HepG2 (cell line): ENCODE measurements at regions not wholly inside any gene's neighbourhood (a gene's known extent, or its start where the extent isn't known, plus 50 kb on each side); places are given as distances from the start of the nearest gene placed in this dataset.

Experiments
- ATAC-seq: fragments of 200-7000 bp; cut with Tn5 transposase; 3 replicates; pipeline ENCODE4 v1.9.1; 2020; ENCODE audit warnings: mild to moderate bottlenecking, moderate library complexity
- BruUV-seq: library from RNA; stranded (reverse); fragments of 400-500 nt; replicated peaks from 2 replicates; lab custom pipeline; 2021; lab: Mats Ljungman, UMichigan
- CTCF ChIA-PET: fragments of 300-600 bp; formaldehyde crosslinking; extraction: SDS; loops from one replicate; lab custom pipeline; 2021; ENCODE audit warnings: low total read pairs, inconsistent platforms, low intra/inter-chr PET ratio; lab: Yijun Ruan, JAX
- POLR2A ChIA-PET: fragments of 350-600 bp; sonication (Branson Sonifier 250); formaldehyde crosslinking; loops from one replicate; lab custom pipeline; 2020; ENCODE audit warnings: antibody characterized with exemption, inconsistent platforms; lab: Yijun Ruan, JAX
- DNase-seq: peaks from one replicate; pipeline ENCODE4 v3.0.0-alpha.2; 2015; ENCODE audit warnings: low spot score
- FAIRE-seq: peaks from 3 replicates; lab custom pipeline; 2011; peaks lifted over from hg19 to GRCh38; lab: Jason Lieb, UNC
- H2AFZ ChIP-seq: one replicate; pipeline ENCODE4 v1.6.1; 2011; ENCODE audit warnings: low read length, inconsistent platforms
- H3K27ac ChIP-seq: fragments of 300-600 bp; 3 replicates; pipeline ENCODE4 v1.8.0; 2011; ENCODE audit warnings: mixed run types, mild to moderate bottlenecking, mixed read lengths, low read length, inconsistent platforms; ENCODE audit not compliant: insufficient read depth; ENCODE audit errors: extremely low read length
- H3K27me3 ChIP-seq, 2 experiments: fragments of 200-600 bp in 1 of 2; 2 replicates in 1 of 2; 3 replicates in 1 of 2; pipeline versions ENCODE4 v1.6.0 to v1.8.0; 2011; ENCODE audit warnings: low read length in 2 of 2, mild to moderate bottlenecking in 2 of 2, moderate library complexity in 2 of 2, inconsistent platforms in 1 of 2; ENCODE audit not compliant: insufficient read depth in 2 of 2, control insufficient read depth in 1 of 2
- H3K36me3 ChIP-seq, 2 experiments: fragments of 200-600 bp in 1 of 2; replicated peaks in 1 of 2; 2 replicates in 1 of 2; 3 replicates in 1 of 2; pipeline versions ENCODE4 v1.5.1 to v1.8.0; 2011; ENCODE audit warnings: low read length in 2 of 2, inconsistent platforms in 1 of 2; ENCODE audit not compliant: insufficient read depth in 2 of 2, control insufficient read depth in 1 of 2
- H3K4me1 ChIP-seq: 2 replicates; pipeline ENCODE4 v1.5.1; 2012; ENCODE audit warnings: low read length, inconsistent platforms; ENCODE audit not compliant: insufficient read depth
- H3K4me2 ChIP-seq: 2 replicates; pipeline ENCODE4 v1.6.0; 2011; ENCODE audit warnings: low read depth, low read length, inconsistent platforms
- H3K4me3 ChIP-seq, 3 experiments: fragments of 200-600 bp in 1 of 3; sonication (generic), shearing (Covaris generic) in 1 of 3; replicated peaks in 1 of 3; 2 replicates each; pipeline ENCODE4 v1.5.1; 2011 to 2016; ENCODE audit warnings: low read length in 3 of 3, inconsistent platforms in 2 of 3, low read depth in 2 of 3, mild to moderate bottlenecking in 2 of 3, control low read depth in 1 of 3, mixed read lengths in 1 of 3; ENCODE audit not compliant: insufficient read depth in 1 of 3
- H3K79me2 ChIP-seq: one replicate; pipeline ENCODE4 v1.6.1; 2011; ENCODE audit warnings: low read length, inconsistent platforms; ENCODE audit not compliant: insufficient read depth
- H3K9ac ChIP-seq: 2 replicates; pipeline ENCODE4 v1.6.0; 2011; ENCODE audit warnings: mild to moderate bottlenecking, low read depth, low read length, inconsistent platforms; ENCODE audit not compliant: insufficient read depth
- H3K9me3 ChIP-seq: 2 replicates; pipeline ENCODE4 v1.5.1; 2012; ENCODE audit warnings: mild to moderate bottlenecking, low read length
- H4K20me1 ChIP-seq: 2 replicates; pipeline ENCODE4 v1.6.0; 2011; ENCODE audit warnings: inconsistent platforms, mild to moderate bottlenecking, low read length, moderate library complexity; ENCODE audit not compliant: insufficient read depth
- CBX1 ChIP-seq: IDR thresholded peaks from one replicate; pipeline ENCODE4 v1.6.1; 2016; ENCODE audit warnings: antibody characterized with exemption, low read depth
- CHD2 ChIP-seq: IDR thresholded peaks from 2 replicates; pipeline ENCODE4 v1.6.1; 2011; ENCODE audit warnings: low read depth, low read length, improper control_type of control experiment
- EP300 ChIP-seq, 3 experiments: sonication (generic) in 1 of 3; formaldehyde crosslinking in 1 of 3; IDR thresholded peaks; 2 replicates each; pipeline versions ENCODE4 v1.5.1 to v1.6.1; 2011 to 2020; ENCODE audit warnings: low read depth in 2 of 3, low read length in 2 of 3, borderline replicate concordance in 1 of 3, improper control_type of control experiment in 1 of 3, mild to moderate bottlenecking in 1 of 3, missing genetic modification reagents in 1 of 3, moderate library complexity in 1 of 3
- EZH2 ChIP-seq: conservative IDR thresholded peaks from 2 replicates; pipeline ENCODE4 v1.6.1; 2012; ENCODE audit warnings: mild to moderate bottlenecking, low read depth, low read length, moderate library complexity
- HNRNPL ChIP-seq: fragments of 200-400 bp; formaldehyde crosslinking; IDR thresholded peaks from 2 replicates; pipeline ENCODE4 v1.6.1; 2017; ENCODE audit warnings: mild to moderate bottlenecking, low read depth, low read length
- MED13 ChIP-seq: sonication (generic); formaldehyde crosslinking; IDR thresholded peaks from 2 replicates; pipeline ENCODE4 v1.5.0; 2020; ENCODE audit warnings: missing genetic modification reagents
- MIXL1 ChIP-seq: IDR thresholded peaks from 2 replicates; pipeline ENCODE4 v1.6.1; 2016
- NCOA1 ChIP-seq: sonication (generic); formaldehyde crosslinking; IDR thresholded peaks from 2 replicates; pipeline ENCODE4 v1.9.0; 2021; ENCODE audit warnings: missing genetic modification reagents
- RFXANK ChIP-seq: IDR thresholded peaks from 2 replicates; pipeline ENCODE4 v1.6.1; 2016
- SKI ChIP-seq: fragments of 450-650 bp; IDR thresholded peaks from one replicate; pipeline ENCODE4 v1.6.1; 2018; ENCODE audit warnings: mild to moderate bottlenecking; ENCODE audit not compliant: partially characterized antibody
- ZNF670 ChIP-seq: sonication (generic); formaldehyde crosslinking; IDR thresholded peaks from 2 replicates; pipeline ENCODE4 v1.8.0; 2022; ENCODE audit warnings: mild to moderate bottlenecking, missing genetic modification reagents, borderline replicate concordance
- ZNF781 ChIP-seq: sonication (generic); formaldehyde crosslinking; IDR thresholded peaks from 2 replicates; pipeline ENCODE4 v1.5.1; 2020; ENCODE audit warnings: borderline replicate concordance, mild to moderate bottlenecking, missing genetic modification reagents; ENCODE audit errors: not compliant biosample characterization
- ZSCAN25 ChIP-seq: sonication (generic); formaldehyde crosslinking; IDR thresholded peaks from 2 replicates; pipeline ENCODE4 v1.8.0; 2022; ENCODE audit warnings: mild to moderate bottlenecking, missing genetic modification reagents
- WGBS: methylation state at CpG from one replicate; pipeline ENCODE4 v1.1.6; 2017; ENCODE audit warnings: low lambda C conversion rate; 5-methylcytosine and 5-hydroxymethylcytosine counted together
- in situ Hi-C: cut with HindIII; loops from 2 replicates; pipeline ENCODE4 v1.10.0; 2017; ENCODE audit warnings: low pct_unique_long_range_greater_than_20kb; ENCODE audit not compliant: extremely low pct_ligation_motif_present
- intact Hi-C: fragments of 100-400 bp; cut with micrococcal nuclease; formaldehyde crosslinking; loops from one replicate; pipeline ENCODE4 v1.10.0; 2022; ENCODE audit not compliant: unreplicated experiment
- TF ChIP-seq, protein P1 (sequence below): sonication (generic); formaldehyde crosslinking; IDR thresholded peaks from 2 replicates; pipeline ENCODE4 v1.4.0; 2020; ENCODE audit warnings: missing genetic modification reagents, mild to moderate bottlenecking, borderline replicate concordance
- TF ChIP-seq, protein P2 (sequence below): sonication (generic); formaldehyde crosslinking; IDR thresholded peaks from 2 replicates; pipeline ENCODE4 v1.4.0; 2020; ENCODE audit warnings: mild to moderate bottlenecking, missing genetic modification reagents
- TF ChIP-seq, protein P3 (sequence below): sonication (generic); formaldehyde crosslinking; IDR thresholded peaks from 2 replicates; pipeline ENCODE4 v1.4.0; 2020; ENCODE audit warnings: low read depth, missing genetic modification reagents

- in situ Hi-C loops: no loop called here
- CTCF ChIA-PET: no interaction called here
Observed at GRCh38 chr21:20253261-20253660, 744.9 kb upstream of the NCAM2 start.

More at GRCh38 chr21:20253261-20253660, 744.9 kb upstream of the NCAM2 start:
- no peaks in the 10 kb centered on the region for H3K27me3 ChIP-seq
- H3K4me1 ChIP-seq: no peaks in the 10 kb centered on the region
- H3K4me2 ChIP-seq: no peak overlapping the region
- no peak for ATAC-seq
- POLR2A ChIA-PET: no interaction called here
- no peak overlapping the region for H2AFZ ChIP-seq
- intact Hi-C loops: no loop called here
- no TSS peak for BruUV-seq
- no peak overlapping the region for H3K27ac ChIP-seq
- DNase-seq: no peak
- no peak for FAIRE-seq
- H3K4me3 ChIP-seq: no peak overlapping the region
- H4K20me1 ChIP-seq: no peaks in the 10 kb centered on the region
- no peaks in the 10 kb centered on the region for H3K36me3 ChIP-seq
- H3K79me2 ChIP-seq: no peaks in the 10 kb centered on the region
- H3K9ac ChIP-seq: no peak overlapping the region
- 8% methylated on average over 3 of the region's 3 CpGs for WGBS
- TF ChIP-seq HNRNPL (no peak), CBX1 (no peak), RFXANK (CRISPR knock-in tag) (no peak), MED13 (CRISPR knock-in tag) (no peak), EP300 (IDR thresholded peaks at IDR 0.05; ENCODE audit: low read depth in 2 of 2, low read length in 2 of 2) (no peak), EP300 (CRISPR knock-in tag; IDR thresholded peaks at IDR 0.05; ENCODE audit: borderline replicate concordance) (no peak), ZNF781 (no peak), ZNF670 (CRISPR knock-in tag) (no peak), EZH2 (no peak), CHD2 (no peak), NCOA1 (no peak), ZSCAN25 (CRISPR knock-in tag) (no peak), MIXL1 (CRISPR knock-in tag) (no peak), SKI (no peak)
- TF ChIP-seq, protein P1, sequence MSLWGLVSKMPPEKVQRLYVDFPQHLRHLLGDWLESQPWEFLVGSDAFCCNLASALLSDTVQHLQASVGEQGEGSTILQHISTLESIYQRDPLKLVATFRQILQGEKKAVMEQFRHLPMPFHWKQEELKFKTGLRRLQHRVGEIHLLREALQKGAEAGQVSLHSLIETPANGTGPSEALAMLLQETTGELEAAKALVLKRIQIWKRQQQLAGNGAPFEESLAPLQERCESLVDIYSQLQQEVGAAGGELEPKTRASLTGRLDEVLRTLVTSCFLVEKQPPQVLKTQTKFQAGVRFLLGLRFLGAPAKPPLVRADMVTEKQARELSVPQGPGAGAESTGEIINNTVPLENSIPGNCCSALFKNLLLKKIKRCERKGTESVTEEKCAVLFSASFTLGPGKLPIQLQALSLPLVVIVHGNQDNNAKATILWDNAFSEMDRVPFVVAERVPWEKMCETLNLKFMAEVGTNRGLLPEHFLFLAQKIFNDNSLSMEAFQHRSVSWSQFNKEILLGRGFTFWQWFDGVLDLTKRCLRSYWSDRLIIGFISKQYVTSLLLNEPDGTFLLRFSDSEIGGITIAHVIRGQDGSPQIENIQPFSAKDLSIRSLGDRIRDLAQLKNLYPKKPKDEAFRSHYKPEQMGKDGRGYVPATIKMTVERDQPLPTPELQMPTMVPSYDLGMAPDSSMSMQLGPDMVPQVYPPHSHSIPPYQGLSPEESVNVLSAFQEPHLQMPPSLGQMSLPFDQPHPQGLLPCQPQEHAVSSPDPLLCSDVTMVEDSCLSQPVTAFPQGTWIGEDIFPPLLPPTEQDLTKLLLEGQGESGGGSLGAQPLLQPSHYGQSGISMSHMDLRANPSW (CRISPR knock-in tag): no peak
- TF ChIP-seq, protein P2, sequence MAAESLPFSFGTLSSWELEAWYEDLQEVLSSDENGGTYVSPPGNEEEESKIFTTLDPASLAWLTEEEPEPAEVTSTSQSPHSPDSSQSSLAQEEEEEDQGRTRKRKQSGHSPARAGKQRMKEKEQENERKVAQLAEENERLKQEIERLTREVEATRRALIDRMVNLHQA: no peak
- TF ChIP-seq, protein P3, sequence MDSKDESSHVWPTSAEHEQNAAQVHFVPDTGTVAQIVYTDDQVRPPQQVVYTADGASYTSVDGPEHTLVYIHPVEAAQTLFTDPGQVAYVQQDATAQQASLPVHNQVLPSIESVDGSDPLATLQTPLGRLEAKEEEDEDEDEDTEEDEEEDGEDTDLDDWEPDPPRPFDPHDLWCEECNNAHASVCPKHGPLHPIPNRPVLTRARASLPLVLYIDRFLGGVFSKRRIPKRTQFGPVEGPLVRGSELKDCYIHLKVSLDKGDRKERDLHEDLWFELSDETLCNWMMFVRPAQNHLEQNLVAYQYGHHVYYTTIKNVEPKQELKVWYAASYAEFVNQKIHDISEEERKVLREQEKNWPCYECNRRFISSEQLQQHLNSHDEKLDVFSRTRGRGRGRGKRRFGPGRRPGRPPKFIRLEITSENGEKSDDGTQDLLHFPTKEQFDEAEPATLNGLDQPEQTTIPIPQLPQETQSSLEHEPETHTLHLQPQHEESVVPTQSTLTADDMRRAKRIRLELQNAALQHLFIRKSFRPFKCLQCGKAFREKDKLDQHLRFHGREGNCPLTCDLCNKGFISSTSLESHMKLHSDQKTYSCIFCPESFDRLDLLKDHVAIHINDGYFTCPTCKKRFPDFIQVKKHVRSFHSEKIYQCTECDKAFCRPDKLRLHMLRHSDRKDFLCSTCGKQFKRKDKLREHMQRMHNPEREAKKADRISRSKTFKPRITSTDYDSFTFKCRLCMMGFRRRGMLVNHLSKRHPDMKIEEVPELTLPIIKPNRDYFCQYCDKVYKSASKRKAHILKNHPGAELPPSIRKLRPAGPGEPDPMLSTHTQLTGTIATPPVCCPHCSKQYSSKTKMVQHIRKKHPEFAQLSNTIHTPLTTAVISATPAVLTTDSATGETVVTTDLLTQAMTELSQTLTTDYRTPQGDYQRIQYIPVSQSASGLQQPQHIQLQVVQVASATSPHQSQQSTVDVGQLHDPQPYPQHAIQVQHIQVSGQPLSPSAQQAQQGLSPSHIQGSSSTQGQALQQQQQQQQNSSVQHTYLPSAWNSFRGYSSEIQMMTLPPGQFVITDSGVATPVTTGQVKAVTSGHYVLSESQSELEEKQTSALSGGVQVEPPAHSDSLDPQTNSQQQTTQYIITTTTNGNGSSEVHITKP: no peak
- H3K9me3 ChIP-seq: peaks cover 65% of the 10 kb centered on the region
